ENCODE measurements at regions not wholly inside any gene's neighbourhood (a gene's known extent, or its start where the extent isn't known, plus 50 kb on each side); places are given as distances from the start of the nearest gene placed in this dataset.

- Histone ChIP-seq H3K27ac (ENCODE audit: insufficient read length, low read depth, low read length) (no peak overlapping the region), H3K14ac (ENCODE audit: insufficient read depth, low read length) (no peak overlapping the region), H3K79me1 (ENCODE audit: insufficient read depth, low read depth, low read length, poor library complexity, severe bottlenecking) (no peaks in the 10 kb centered on the region), H3K9me3 (ENCODE audit: control insufficient read depth, low read depth, low read length) (no peaks in the 10 kb centered on the region), H3K56ac (ENCODE audit: insufficient read length, low read depth, low read length) (no peak overlapping the region), H4K5ac (ENCODE audit: insufficient read length, low read depth, low read length) (no peak overlapping the region), H3K79me2 (ENCODE audit: insufficient read depth, low read length) (no peaks in the 10 kb centered on the region), H2BK20ac (ENCODE audit: low read depth, low read length, poor library complexity, severe bottlenecking) (no peak overlapping the region), H3K9ac (ENCODE audit: extremely low read depth, insufficient read length, low read length) (no peak overlapping the region), H3K23ac (ENCODE audit: insufficient read length, low read depth, low read length) (no peak overlapping the region), H4K20me1 (ENCODE audit: control insufficient read depth, insufficient read depth, insufficient read length) (no peaks in the 10 kb centered on the region), H3K18ac (ENCODE audit: insufficient read length, low read depth, low read length) (no peak overlapping the region), H2BK5ac (ENCODE audit: insufficient read length, low read length) (no peak overlapping the region), H3T11ph (ENCODE audit: low read length) (no peak overlapping the region), H4K8ac (replicated peaks; ENCODE audit: insufficient read length, low read depth, low read length) (no peak overlapping the region), H3K4ac (ENCODE audit: low read depth, low read length) (no peak overlapping the region), H3K23me2 (ENCODE audit: insufficient read length, low read depth, low read length, poor library complexity, severe bottlenecking) (no peaks in the 10 kb centered on the region), H3K27me3 (ENCODE audit: insufficient read depth, low read length) (no peaks in the 10 kb centered on the region; the same call in 1 of the 2 replicates), H2BK12ac (ENCODE audit: insufficient read length, low read depth, low read length) (no peak overlapping the region), H4K91ac (ENCODE audit: insufficient read length, low read depth, low read length) (no peak overlapping the region), H2BK15ac (ENCODE audit: low read depth, low read length) (no peak overlapping the region), H3K4me1 (ENCODE audit: insufficient read depth, low read length) (no peaks in the 10 kb centered on the region), H2AFZ (ENCODE audit: low read length) (no peak overlapping the region), H3K4me2 (ENCODE audit: insufficient read depth, insufficient read length, low read length) (no peak overlapping the region), H2BK120ac (ENCODE audit: low read depth, low read length, poor library complexity, severe bottlenecking) (no peak overlapping the region), H2AK5ac (ENCODE audit: insufficient read length, low read length) (no peak overlapping the region)
- H3K4me3 Mint-ChIP-seq, result no peak overlapping the region
- peaks cover 9 to 10% of the 10 kb centered on the region in 2 experiments; a peak in 2 of 4 replicates for H3K4me1 Mint-ChIP-seq
- H3K27me3 Mint-ChIP-seq (ENCODE audit: low read depth), result peaks cover 27% of the 10 kb centered on the region
- H3K27ac Mint-ChIP-seq, result no peak overlapping the region
- peaks cover 12 to 15% of the 10 kb centered on the region in 2 experiments for H3K9me3 Mint-ChIP-seq
- peaks cover 18 to 31% (median 27%) of the 10 kb centered on the region in 3 experiments for H3K36me3 Mint-ChIP-seq (ENCODE audit: insufficient read depth in 1 of 3, low read depth in 3 of 3)
- TF ChIP-seq CTCF (conservative IDR thresholded peaks at IDR 0.05), result no peak
- no peak for DNase-seq
- no CpG with 5 or more reads among the region's 1 CpG for WGBS (ENCODE audit: extremely low coverage, insufficient read length, low lambda C conversion rate)
These were observed 281.6 kb upstream of the SLC16A7 start for GRCh38 chr12:59314209-59314608.
